Motor neuron (in vitro differentiated cells): ENCODE measurements at regions not wholly inside any gene's neighbourhood (a gene's known extent, or its start where the extent isn't known, plus 50 kb on each side); places are given as distances from the start of the nearest gene placed in this dataset.

ENCODE experiments used
- ATAC-seq, 8 experiments: fragments of 200-7000 bp; cut with Tn5 transposase; replicated peaks in 6 of 8; 2 replicates each; pipeline ENCODE4 v1.8.0; 2021; ENCODE audit warnings: mild to moderate bottlenecking in 8 of 8, moderate library complexity in 8 of 8
- H3K27ac ChIP-seq, 2 donors: fragments of 250-450 bp; sonication (Bioruptor Pico); 2 replicates each; pipeline ENCODE4 v1.9.0; 2021; ENCODE audit warnings: antibody characterized with exemption in 2 of 2, mild to moderate bottlenecking in 2 of 2, moderate library complexity in 1 of 2
- H3K4me1 ChIP-seq, 2 donors: fragments of 250-450 bp; sonication (Bioruptor Pico); replicated peaks in 1 of 2; 2 replicates each; pipeline ENCODE4 v1.6.1; 2021; ENCODE audit warnings: antibody characterized with exemption in 2 of 2, mild to moderate bottlenecking in 2 of 2, moderate library complexity in 1 of 2
- H3K4me3 ChIP-seq, 5 donors: fragments of 250-450 bp; sonication (Bioruptor Pico); 2 replicates each; pipeline ENCODE4 v1.9.0; 2021; ENCODE audit warnings: antibody characterized with exemption in 5 of 5, mild to moderate bottlenecking in 5 of 5, moderate library complexity in 4 of 5
- WGBS, 10 experiments: fragments of 450-650 bp; shearing (Covaris generic); methylation state at CpG; one replicate each; pipeline ENCODE4 v1.0.0; 2022; 5-methylcytosine and 5-hydroxymethylcytosine counted together
- in situ Hi-C, 9 experiments: fragments of 400-800 bp; cut with MboI; loops; one replicate each; pipeline ENCODE4 v1.15.0; 2021; ENCODE audit warnings: low sequenced_read_pairs in 9 of 9, low pct_unique_long_range_greater_than_20kb in 2 of 9; ENCODE audit not compliant: unreplicated experiment in 9 of 9

DNA sequence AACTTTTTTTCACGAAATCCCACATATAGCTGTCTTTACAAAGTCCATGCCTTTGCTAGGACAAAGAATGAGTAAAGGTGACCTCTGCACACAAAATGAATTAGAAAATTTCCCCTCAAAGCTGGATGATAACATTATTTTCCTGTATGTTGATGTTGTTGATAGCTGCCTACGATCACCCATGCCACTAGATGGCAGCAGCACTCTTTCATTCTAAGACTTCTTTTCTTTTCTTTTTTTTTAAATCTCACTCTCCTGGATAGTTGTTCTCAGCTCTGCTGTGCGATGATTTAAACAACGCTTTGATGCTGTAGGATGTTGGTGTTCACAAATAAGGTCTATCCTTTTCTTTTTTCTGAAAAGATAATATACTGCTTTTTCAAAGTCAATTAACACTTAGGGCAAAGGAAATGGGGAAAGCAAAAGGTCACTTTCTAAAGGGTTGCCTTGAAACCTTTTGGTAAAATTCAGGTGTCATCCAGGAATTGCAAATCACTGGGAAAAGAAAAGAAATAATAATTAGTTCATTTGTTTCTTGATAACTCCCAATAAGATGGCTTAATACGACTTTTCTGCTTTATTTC is 266.8 kb downstream of the C4orf33 start:
- Histone ChIP-seq H3K4me3 (no peak overlapping the region), H3K4me1 (peaks cover 0 to 7% of the 10 kb centered on the region in 2 donors), H3K27ac (no peak overlapping the region)
- ATAC-seq, result peak; percentile 69 to 83 (median 76)
- in situ Hi-C loops, result loop anchor here in 3 of 9 experiments (10.0 kb wide), 3 partner anchors 272 to 292 kb away; no protein-coding TSS in a partner anchor
- 0 to 44% (median 13%) methylated on average over 1 to 5 of the region's 5 CpGs for WGBS, 10 experiments

DNA sequence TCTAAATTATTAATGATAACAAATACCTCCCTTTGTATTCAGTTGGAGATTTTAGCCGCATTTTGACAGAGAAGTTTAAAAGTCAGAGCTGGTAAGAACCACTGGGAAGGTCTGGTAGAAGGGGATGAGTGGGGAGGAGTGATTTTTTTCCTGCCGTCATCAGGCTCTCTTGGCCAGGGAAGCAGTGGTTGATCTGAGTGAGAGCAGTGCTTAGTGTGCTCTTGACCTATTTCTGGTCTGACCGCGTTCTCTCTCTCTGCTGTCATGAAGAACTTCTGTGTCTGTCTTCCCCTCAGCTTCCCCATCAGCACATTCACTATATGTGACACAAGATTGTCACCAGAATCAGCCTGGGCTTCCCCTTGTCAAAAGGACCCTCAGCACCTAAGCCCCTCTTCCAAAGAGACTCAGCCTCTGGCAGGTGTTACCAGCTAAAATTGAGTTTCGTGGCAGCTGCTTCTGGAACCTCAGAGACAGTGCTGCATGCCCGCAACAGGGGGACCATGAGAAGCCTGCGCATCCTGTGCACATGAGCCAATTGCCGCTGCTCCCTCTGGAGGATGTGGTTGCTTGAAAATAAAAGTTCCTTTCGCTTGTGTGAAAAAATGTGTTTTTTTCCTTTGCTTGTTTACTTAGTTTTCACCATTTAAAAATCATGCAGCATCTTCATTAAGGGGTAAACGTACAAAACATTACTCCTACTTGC is 268.9 kb downstream of the C4orf33 start:
- in situ Hi-C loops, result loop anchor here in 3 of 9 experiments (10.0 kb wide), 3 partner anchors 270 to 290 kb away; no protein-coding TSS in a partner anchor
- WGBS, 10 experiments, result 13 to 93% (median 82%) methylated on average over 2 to 9 of the region's 10 CpGs
- Histone ChIP-seq H3K4me1 (peaks cover 0 to 8% of the 10 kb centered on the region in 2 donors), H3K27ac (no peak overlapping the region), H3K4me3 (no peak overlapping the region)
- ATAC-seq, result no peak

DNA sequence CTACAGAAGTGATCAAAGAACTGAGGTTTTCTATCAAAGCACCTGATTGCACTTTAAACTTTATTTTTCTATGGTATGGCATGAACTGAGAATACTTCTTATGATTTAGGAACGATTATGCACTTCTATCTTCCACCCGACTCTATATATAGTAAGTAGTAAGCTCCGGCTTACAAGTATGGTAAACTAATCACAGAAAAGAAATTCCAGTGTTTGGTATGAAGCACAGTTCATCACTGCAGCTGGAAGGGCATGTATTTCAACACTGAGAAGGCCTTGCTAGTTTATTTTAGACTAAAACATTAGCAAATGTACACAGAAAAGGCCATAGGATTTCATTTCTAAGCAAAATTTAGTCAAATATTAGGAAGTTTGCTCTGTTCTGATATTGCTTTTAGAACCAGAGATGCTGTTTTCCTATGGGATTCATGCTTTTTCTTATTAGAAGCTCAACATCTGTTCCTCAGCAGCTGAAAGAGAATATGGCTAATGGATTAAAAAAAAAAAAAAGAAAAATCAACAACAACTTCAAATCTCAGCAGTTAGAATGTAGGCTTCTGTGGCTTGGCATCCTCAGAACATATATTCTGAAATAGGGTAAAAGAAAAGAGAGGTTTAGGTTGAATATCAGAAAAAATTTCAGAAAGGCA is 273.5 kb downstream of the C4orf33 start:
- Histone ChIP-seq H3K27ac (no peak overlapping the region), H3K4me1 (peaks cover 9 to 18% of the 10 kb centered on the region in 2 donors), H3K4me3 (no peak overlapping the region)
- 0 to 100% (median 88%) methylated on average over 1 to 3 of the region's 3 CpGs; no CpG with 5 or more reads in 2 of the 10 experiments for WGBS, 10 experiments
- ATAC-seq, result no peak
- in situ Hi-C loops, result loop anchor here in 3 of 9 experiments (10.0 kb wide), 3 partner anchors 265 to 285 kb away; no protein-coding TSS in a partner anchor

DNA sequence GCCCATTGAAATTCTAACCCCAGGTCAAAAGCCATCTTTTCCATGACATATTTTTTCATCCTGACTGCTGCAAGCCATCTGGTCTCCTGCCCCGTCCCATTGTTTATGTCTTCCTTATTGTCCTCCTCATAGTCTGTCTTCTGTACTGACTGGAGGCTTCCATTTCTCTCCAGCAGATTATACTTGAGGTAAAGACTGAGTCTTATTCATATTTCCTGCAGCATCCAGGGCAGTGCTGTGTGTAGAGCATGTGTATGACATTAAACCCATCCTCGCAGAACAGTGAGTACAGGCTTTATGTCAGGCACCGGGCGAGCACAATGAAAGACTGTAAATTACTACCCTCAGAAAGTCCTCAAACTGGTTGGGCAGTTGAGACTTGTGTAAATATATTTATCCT is 275.1 kb downstream of the C4orf33 start:
- peak overlapping the region in 1 of 2 donors; percentile 30 for H3K27ac ChIP-seq
- no peak overlapping the region for H3K4me3 ChIP-seq
- ATAC-seq, result peak in 4 of 8 experiments; percentile 53 to 85 (median 72)
- in situ Hi-C loops, result no loop called here
- 3 to 60% (median 40%) methylated on average over 2 to 4 of the region's 4 CpGs; no CpG with 5 or more reads in 1 of the 10 experiments for WGBS, 10 experiments
- peaks cover 9 to 18% of the 10 kb centered on the region in 2 donors for H3K4me1 ChIP-seq

DNA sequence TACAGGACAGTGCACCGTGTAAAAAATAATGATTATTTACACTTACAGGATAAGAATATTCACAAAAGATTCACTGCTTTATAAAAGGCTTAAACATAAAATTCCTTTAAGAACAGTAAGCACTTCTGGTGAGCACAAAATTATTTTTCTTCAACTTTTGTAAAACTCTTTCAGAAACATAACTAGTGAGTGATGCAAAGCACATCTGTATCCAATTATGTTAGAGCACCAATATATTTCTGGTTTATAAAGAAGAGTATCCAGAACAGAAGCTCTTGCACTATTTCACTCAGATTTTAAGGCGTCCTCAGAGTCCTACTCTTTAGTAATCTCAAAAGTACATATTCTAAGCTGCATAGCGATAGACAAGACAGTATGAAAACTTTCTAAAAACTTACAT is 276.0 kb downstream of the C4orf33 start:
- H3K4me3 ChIP-seq, result no peak overlapping the region
- in situ Hi-C loops, result no loop called here
- peaks cover 9 to 18% of the 10 kb centered on the region in 2 donors for H3K4me1 ChIP-seq
- H3K27ac ChIP-seq, result no peak overlapping the region
- no peak for ATAC-seq
- WGBS, 10 experiments, result 0 to 94% (median 83%) methylated on average over 1 to 3 of the region's 3 CpGs; no CpG with 5 or more reads in 1 of the 10 experiments

DNA sequence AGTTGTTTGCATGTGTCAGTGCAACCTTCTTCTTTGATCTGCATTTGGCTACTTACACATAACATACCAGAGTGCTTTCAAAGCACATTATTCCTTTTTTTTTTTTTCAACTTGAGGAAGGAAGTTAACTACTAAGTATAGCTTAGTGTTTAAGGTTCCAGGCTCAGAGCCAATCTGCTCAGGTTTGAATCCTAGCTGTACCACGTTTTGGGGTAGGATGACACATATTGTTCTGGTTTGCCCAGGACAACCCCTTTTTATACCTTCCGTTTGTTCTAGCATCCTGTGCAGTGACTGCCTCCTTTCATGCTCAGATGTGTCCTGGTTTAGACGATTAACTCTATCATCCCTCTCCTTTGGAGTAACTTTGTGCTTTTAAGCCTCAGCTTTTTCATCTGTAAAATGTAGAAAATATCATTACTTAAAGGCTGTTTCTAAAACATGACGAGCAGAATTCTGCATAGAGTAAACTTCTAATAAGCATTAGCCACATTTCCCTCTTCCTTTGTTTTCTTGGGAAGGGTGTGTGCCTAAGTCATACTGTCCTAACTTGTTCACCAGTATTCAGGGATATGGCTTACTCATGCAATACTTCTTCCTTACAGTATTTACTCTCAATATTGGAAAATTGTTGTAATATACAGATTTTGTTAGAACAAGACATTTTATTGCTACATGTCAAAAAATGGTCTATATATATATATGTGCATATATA is 281.3 kb downstream of the C4orf33 start:
- 0 to 83% (median 52%) methylated on average over 1 to 4 of the region's 4 CpGs for WGBS, 10 experiments
- Histone ChIP-seq H3K4me1 (peaks cover 0 to 11% of the 10 kb centered on the region in 2 donors), H3K4me3 (no peak overlapping the region), H3K27ac (no peak overlapping the region)
- in situ Hi-C loops, result loop anchor here in 1 of 9 experiments (25.0 kb wide), 1 partner anchor 260 kb away; no protein-coding TSS in a partner anchor
- ATAC-seq, result no peak

DNA sequence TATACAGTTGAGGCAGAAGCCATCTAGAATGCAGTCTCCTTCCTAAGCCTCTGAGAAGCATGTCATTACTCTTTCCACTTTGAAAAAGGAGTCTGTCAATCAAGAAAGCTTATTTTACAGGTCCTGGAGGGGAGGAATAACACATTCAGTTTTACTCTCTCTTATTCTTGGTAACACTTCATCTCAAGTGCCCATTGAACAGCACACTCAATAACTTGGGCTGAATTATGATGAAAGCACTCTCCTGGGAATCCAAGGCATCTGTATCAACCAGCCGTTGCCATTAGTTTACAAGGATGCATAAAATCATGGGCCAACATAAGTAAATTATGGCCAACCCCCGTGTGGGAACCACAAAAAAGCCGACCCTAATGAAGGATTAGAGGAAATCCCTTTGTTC is 282.4 kb downstream of the C4orf33 start:
- Histone ChIP-seq H3K4me1 (peaks cover 0 to 11% of the 10 kb centered on the region in 2 donors), H3K27ac (no peak overlapping the region), H3K4me3 (no peak overlapping the region)
- 0 to 80% (median 67%) methylated on average over 1 to 3 of the region's 3 CpGs; no CpG with 5 or more reads in 3 of the 10 experiments for WGBS, 10 experiments
- ATAC-seq, result peak in 2 of 8 experiments; percentile 21 to 55
- in situ Hi-C loops, result loop anchor here in 1 of 9 experiments (25.0 kb wide), 1 partner anchor 259 kb away; no protein-coding TSS in a partner anchor

DNA sequence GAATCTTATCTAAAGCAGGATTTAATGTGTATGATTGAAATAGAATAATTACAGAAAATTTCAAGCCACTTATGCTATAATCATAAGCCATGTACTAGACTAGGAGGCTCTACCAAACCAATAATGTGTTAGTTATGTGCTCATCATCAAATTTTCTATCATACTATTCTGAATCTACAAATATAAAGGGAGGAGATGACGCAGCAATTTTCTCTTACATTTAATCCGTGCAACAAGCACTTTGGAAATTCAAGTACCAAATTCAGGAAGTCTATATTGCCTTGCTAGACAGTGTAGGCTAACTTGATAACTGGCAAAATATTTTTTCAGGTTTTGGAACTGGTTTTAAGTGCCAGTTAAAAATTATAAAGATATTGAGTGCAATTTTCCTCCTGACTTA is 283.5 kb downstream of the C4orf33 start:
- peaks cover 0 to 11% of the 10 kb centered on the region in 2 donors for H3K4me1 ChIP-seq
- WGBS, 10 experiments, result 0 to 100% (median 67%) methylated on average over 1 to 2 of the region's 2 CpGs; no CpG with 5 or more reads in 1 of the 10 experiments
- in situ Hi-C loops, result loop anchor here in 1 of 9 experiments (25.0 kb wide), 1 partner anchor 258 kb away; no protein-coding TSS in a partner anchor

DNA sequence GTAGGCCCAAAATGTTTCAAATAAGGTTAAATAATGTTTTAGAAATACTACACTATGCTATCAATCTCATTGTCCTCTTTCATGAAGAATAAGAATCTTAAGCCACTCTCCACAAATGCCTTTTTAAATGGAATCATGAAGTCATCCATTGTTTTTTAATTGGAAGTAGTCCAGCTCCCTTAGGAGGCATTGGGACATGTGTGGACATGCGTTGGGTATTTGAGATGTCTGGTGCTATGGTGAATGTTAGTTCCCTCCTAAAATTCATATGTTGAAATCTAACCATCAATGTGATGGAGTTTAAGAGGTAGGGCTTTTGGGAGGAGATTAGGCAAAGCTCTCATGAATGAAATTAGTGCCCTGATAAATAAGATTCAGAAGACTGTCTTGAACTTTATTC is 289.0 kb downstream of the C4orf33 start:
- ATAC-seq, result no peak
- no peak overlapping the region for H3K4me3 ChIP-seq
- in situ Hi-C loops, result loop anchor here in 1 of 9 experiments (25.0 kb wide), 1 partner anchor 252 kb away; no protein-coding TSS in a partner anchor
- H3K27ac ChIP-seq, result no peak overlapping the region
- H3K4me1 ChIP-seq, result no peaks in the 10 kb centered on the region
- WGBS, 10 experiments, result 100% methylated on average over 1 of the region's 1 CpG; no CpG with 5 or more reads in 8 of the 10 experiments

More for the DNA sequence above, 283.5 kb downstream of the C4orf33 start:
- ATAC-seq, result no peak
- Histone ChIP-seq H3K27ac (no peak overlapping the region), H3K4me3 (no peak overlapping the region)

DNA sequence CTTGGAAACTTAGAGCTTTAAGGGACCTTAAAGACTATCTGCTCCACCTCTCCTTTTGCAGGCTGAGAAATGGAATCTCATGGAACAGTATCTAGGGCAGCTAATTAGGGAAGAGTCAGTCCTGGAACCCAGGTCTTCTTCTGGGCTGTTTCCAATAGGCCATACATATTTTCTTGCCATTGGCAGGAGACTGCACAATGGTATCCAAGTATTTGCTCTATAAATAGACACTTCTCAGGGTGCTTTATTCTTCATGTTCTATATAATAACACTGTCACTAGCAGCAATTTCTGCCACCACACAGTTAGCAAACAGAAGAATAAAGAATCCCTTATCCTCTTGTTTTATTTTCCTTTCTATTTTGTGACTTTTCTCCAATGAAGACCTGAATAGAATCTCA is 291.7 kb downstream of the C4orf33 start:
- peak in 1 of 8 experiments; percentile 15 for ATAC-seq
- H3K4me3 ChIP-seq, result no peak overlapping the region
- H3K27ac ChIP-seq, result no peak overlapping the region
- no peaks in the 10 kb centered on the region for H3K4me1 ChIP-seq
- in situ Hi-C loops, result loop anchor here in 1 of 9 experiments (25.0 kb wide), 1 partner anchor 250 kb away; no protein-coding TSS in a partner anchor

DNA sequence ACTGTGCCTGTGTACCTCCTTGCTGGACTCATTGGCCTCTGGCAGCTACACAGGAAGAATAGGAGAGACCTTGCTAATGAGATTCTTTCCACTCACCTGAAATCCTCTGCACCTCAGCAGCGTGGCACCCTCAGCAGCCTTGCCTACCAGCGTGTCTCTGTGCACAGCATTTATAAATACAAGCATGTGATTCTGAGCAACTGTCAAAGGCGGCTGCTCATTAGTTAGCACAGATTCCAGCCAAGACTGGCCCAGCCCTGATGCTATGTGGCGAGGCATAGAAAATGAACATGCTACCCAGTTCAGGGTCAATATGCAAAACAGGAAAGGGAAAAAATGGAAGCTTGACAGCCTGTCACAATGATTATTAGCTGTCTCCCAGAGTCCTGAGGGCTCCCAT is 298.0 kb downstream of the C4orf33 start:
- peaks cover 7 to 9% of the 10 kb centered on the region in 2 donors for H3K4me1 ChIP-seq
- in situ Hi-C loops, result loop anchor here in 1 of 9 experiments (25.0 kb wide), 1 partner anchor 243 kb away; no protein-coding TSS in a partner anchor
- 11 to 100% (median 78%) methylated on average over 1 to 3 of the region's 4 CpGs; no CpG with 5 or more reads in 4 of the 10 experiments for WGBS, 10 experiments
- peak in 5 of 8 experiments; percentile 86 to 99 (median 98) for ATAC-seq
- H3K4me3 ChIP-seq, result no peak overlapping the region
- no peak overlapping the region for H3K27ac ChIP-seq

DNA sequence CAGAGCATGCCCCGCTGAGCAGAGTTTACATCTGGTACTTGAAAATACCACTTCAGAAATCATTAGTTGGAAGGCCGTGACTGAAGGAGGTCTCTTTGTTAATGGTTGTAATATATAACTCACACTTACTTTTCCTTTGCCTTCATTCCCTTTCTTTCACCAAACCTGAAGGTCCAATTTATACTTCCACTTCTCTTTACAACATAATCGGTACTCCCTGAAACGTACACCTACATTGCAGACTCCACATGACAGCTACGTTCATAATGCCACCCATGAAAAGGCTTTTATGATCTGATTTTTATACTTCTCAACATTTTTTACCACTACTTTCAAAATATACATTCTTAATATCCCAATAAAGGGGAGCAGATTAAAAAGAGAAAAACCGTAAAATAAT is 298.7 kb downstream of the C4orf33 start:
- Histone ChIP-seq H3K4me1 (peaks cover 7 to 9% of the 10 kb centered on the region in 2 donors), H3K27ac (no peak overlapping the region), H3K4me3 (no peak overlapping the region)
- 0 to 100% (median 78%) methylated on average over 1 to 6 of the region's 6 CpGs for WGBS, 10 experiments
- ATAC-seq, result no peak
- in situ Hi-C loops, result loop anchor here in 1 of 9 experiments (25.0 kb wide), 1 partner anchor 243 kb away; no protein-coding TSS in a partner anchor
